T-cell (primary cell): ENCODE measurements at regions not wholly inside any gene's neighbourhood (a gene's known extent, or its start where the extent isn't known, plus 50 kb on each side); places are given as distances from the start of the nearest gene placed in this dataset.

Experiments used
- ATAC-seq, 4 experiments: fragments of 200-7000 bp in 3 of 4; fragments of 150-1000 bp in 1 of 4; cut with Tn5 transposase; replicated peaks in 1 of 4; 1 replicate in 3 of 4; 2 replicates in 1 of 4; pipeline ENCODE4 v1.10.0; 2021; ENCODE audit warnings: moderate library complexity in 3 of 4, mild to moderate bottlenecking in 2 of 4, moderate number of reproducible peaks in 1 of 4
- CTCF ChIA-PET, 2 donors: fragments of 300-600 bp; sonication (Branson Sonifier 250); formaldehyde crosslinking; loops; one replicate each; lab custom pipeline; 2022; ENCODE audit warnings: antibody characterized with exemption in 2 of 2; lab: Charles Lee
- POLR2A ChIA-PET, 2 donors: fragments of 300-600 bp; sonication (Branson Sonifier 250); formaldehyde crosslinking; loops; one replicate each; lab custom pipeline; 2022; ENCODE audit warnings: antibody characterized with exemption in 2 of 2; lab: Charles Lee
- DNase-seq, 35 experiments: peaks; one replicate each; pipeline versions ENCODE4 v3.0.0 to v3.0.0-alpha.2; 2013 to 2023
- H3K27ac ChIP-seq: one replicate; pipeline ENCODE4 v1.5.1; 2013; ENCODE audit warnings: low read length
- H3K27me3 ChIP-seq, 2 experiments: replicated peaks in 1 of 2; 1 replicate in 1 of 2; 2 replicates in 1 of 2; pipeline versions ENCODE4 v1.6.1 to v1.7.0; 2013; ENCODE audit warnings: low read length in 1 of 2, mixed read lengths in 1 of 2; ENCODE audit not compliant: control insufficient read depth in 2 of 2, insufficient read depth in 2 of 2; ENCODE audit errors: extremely low read depth in 1 of 2
- H3K36me3 ChIP-seq, 2 donors: 1 replicate in 1 of 2; 2 replicates in 1 of 2; pipeline versions ENCODE4 v1.6.1 to v1.7.0; 2013; ENCODE audit warnings: low read length in 1 of 2; ENCODE audit not compliant: control insufficient read depth in 2 of 2, insufficient read depth in 1 of 2; ENCODE audit errors: extremely low read depth in 1 of 2
- H3K4me1 ChIP-seq, 2 experiments: 1 replicate in 1 of 2; 2 replicates in 1 of 2; pipeline versions ENCODE4 v1.6.1 to v1.7.0; 2013; ENCODE audit warnings: low read length in 2 of 2, mixed read lengths in 1 of 2; ENCODE audit not compliant: insufficient read depth in 2 of 2, control insufficient read depth in 1 of 2; ENCODE audit errors: extremely low read depth in 1 of 2
- H3K4me3 ChIP-seq, 2 donors: 1 replicate in 1 of 2; 2 replicates in 1 of 2; pipeline versions ENCODE4 v1.5.1 to v1.7.0; 2013; ENCODE audit warnings: mild to moderate bottlenecking in 2 of 2, low read length in 1 of 2, moderate library complexity in 1 of 2; ENCODE audit not compliant: control insufficient read depth in 1 of 2; ENCODE audit errors: extremely low read depth in 1 of 2
- H3K9me3 ChIP-seq: 2 replicates; pipeline ENCODE4 v1.7.0; 2013
- H3K27ac Mint-ChIP-seq, 2 donors: one replicate each; pipeline ENCODE4 v1.8.0; 2020 to 2021; ENCODE audit warnings: mild to moderate bottlenecking in 2 of 2, mixed read lengths in 2 of 2
- H3K27me3 Mint-ChIP-seq, 2 donors: one replicate each; pipeline ENCODE4 v1.8.0; 2021 to 2022; ENCODE audit warnings: mixed read lengths in 2 of 2
- H3K36me3 Mint-ChIP-seq: one replicate; pipeline ENCODE4 v1.8.0; 2021; ENCODE audit warnings: mixed read lengths
- H3K4me1 Mint-ChIP-seq, 3 donors: one replicate each; pipeline ENCODE4 v1.8.0; 2020 to 2022; ENCODE audit warnings: mixed read lengths in 3 of 3, mild to moderate bottlenecking in 1 of 3
- H3K4me3 Mint-ChIP-seq, 3 donors: one replicate each; pipeline ENCODE4 v1.8.0; 2020 to 2022; ENCODE audit warnings: mild to moderate bottlenecking in 3 of 3, mixed read lengths in 3 of 3, moderate library complexity in 3 of 3
- H3K9me3 Mint-ChIP-seq, 3 donors: one replicate each; pipeline ENCODE4 v1.8.0; 2020 to 2022; ENCODE audit warnings: mixed read lengths in 3 of 3
- WGBS: methylation state at CpG from one replicate; pipeline ENCODE4 v1.1.5; 2013; ENCODE audit warnings: missing lambda C conversion rate; ENCODE audit not compliant: insufficient coverage; 5-methylcytosine and 5-hydroxymethylcytosine counted together

DNA sequence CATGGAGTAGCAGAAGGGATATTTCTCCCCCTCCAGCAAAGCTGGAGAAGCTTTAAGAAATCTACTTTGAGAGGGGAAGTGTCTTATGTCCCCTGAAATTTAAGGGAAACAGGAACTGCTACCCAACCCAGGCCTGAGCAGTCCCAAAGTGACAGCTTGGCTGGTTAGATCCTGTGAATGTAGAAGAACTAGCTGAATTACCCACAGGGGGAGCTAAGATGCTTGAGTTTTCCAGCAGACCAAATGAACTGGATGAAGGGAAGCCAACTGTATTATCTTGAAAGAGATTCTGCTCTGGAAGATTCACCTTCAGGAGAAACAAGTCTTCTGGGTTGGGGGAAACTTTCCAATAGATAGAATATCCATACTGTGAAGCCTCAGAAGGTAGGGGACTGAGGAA, 303.3 kb upstream of the MMS22L start:
- Histone ChIP-seq H3K4me3 (no peak overlapping the region), H3K9me3 (no peaks in the 10 kb centered on the region), H3K27me3 (no peaks in the 10 kb centered on the region), H3K36me3 (no peaks in the 10 kb centered on the region), H3K4me1 (no peaks in the 10 kb centered on the region), H3K27ac (no peak overlapping the region)
- POLR2A ChIA-PET = no interaction called here
- Mint-ChIP-seq H3K4me3 (no peak overlapping the region), H3K4me1 (no peaks in the 10 kb centered on the region), H3K27me3 (peaks cover 0 to 4% of the 10 kb centered on the region in 2 donors), H3K36me3 (no peaks in the 10 kb centered on the region), H3K9me3 (peaks cover 0 to 8% (median 3%) of the 10 kb centered on the region in 3 donors), H3K27ac (no peak overlapping the region)
- CTCF ChIA-PET = no interaction called here
- DNase-seq (no peak), ATAC-seq (no peak)

- no peaks in the 10 kb centered on the region for H3K4me1 Mint-ChIP-seq
- H3K4me1 ChIP-seq = no peaks in the 10 kb centered on the region
- ChIA-PET POLR2A (no interaction called here), CTCF (no interaction called here)
- H3K27ac Mint-ChIP-seq = no peak overlapping the region
- H3K4me3 Mint-ChIP-seq = no peak overlapping the region
- peaks cover 0 to 4% of the 10 kb centered on the region in 2 donors for H3K27me3 Mint-ChIP-seq
- H3K9me3 ChIP-seq = no peaks in the 10 kb centered on the region
- 22% methylated on average over 4 of the region's 6 CpGs for WGBS
- no peak overlapping the region for H3K4me3 ChIP-seq
- H3K9me3 Mint-ChIP-seq = peaks cover 0 to 5% (median 3%) of the 10 kb centered on the region in 3 donors
- no peaks in the 10 kb centered on the region for H3K36me3 Mint-ChIP-seq
- no peak for DNase-seq
- ATAC-seq = no peak
- H3K27ac ChIP-seq = no peak overlapping the region
- no peaks in the 10 kb centered on the region for H3K27me3 ChIP-seq
- H3K36me3 ChIP-seq = no peaks in the 10 kb centered on the region
Measured at GRCh38 chr6:97591955-97592354, 308.9 kb upstream of the MMS22L start.

- Mint-ChIP-seq H3K27me3 (no peaks in the 10 kb centered on the region), H3K27ac (no peak overlapping the region), H3K9me3 (peaks cover 0 to 5% (median 1%) of the 10 kb centered on the region in 3 donors), H3K36me3 (no peaks in the 10 kb centered on the region), H3K4me1 (no peaks in the 10 kb centered on the region), H3K4me3 (no peak overlapping the region)
- Histone ChIP-seq H3K4me1 (no peaks in the 10 kb centered on the region), H3K27ac (no peak overlapping the region), H3K27me3 (no peaks in the 10 kb centered on the region), H3K9me3 (no peaks in the 10 kb centered on the region), H3K4me3 (no peak overlapping the region), H3K36me3 (no peaks in the 10 kb centered on the region)
- ChIA-PET POLR2A (no interaction called here), CTCF (no interaction called here)
- no peak for ATAC-seq
- DNase-seq = no peak
- WGBS = no CpG with 5 or more reads among the region's 3 CpGs
Measured at GRCh38 chr6:97594844-97595243, 311.8 kb upstream of the MMS22L start.

GRCh38 chr6:97621111-97621510, 338.1 kb upstream of the MMS22L start:
- Mint-ChIP-seq H3K27me3 (no peaks in the 10 kb centered on the region), H3K4me3 (no peak overlapping the region), H3K9me3 (peaks cover 0 to 6% (median 4%) of the 10 kb centered on the region in 3 donors), H3K36me3 (no peaks in the 10 kb centered on the region), H3K4me1 (no peaks in the 10 kb centered on the region), H3K27ac (no peak overlapping the region)
- no peaks in the 10 kb centered on the region for H3K9me3 ChIP-seq
- H3K36me3 ChIP-seq = no peaks in the 10 kb centered on the region
- H3K4me1 ChIP-seq = no peaks in the 10 kb centered on the region
- no peak overlapping the region for H3K4me3 ChIP-seq
- POLR2A ChIA-PET = no interaction called here
- no peak overlapping the region for H3K27ac ChIP-seq
- H3K27me3 ChIP-seq = no peaks in the 10 kb centered on the region
- CTCF ChIA-PET = no interaction called here
- ATAC-seq (no peak), DNase-seq (no peak)

DNA sequence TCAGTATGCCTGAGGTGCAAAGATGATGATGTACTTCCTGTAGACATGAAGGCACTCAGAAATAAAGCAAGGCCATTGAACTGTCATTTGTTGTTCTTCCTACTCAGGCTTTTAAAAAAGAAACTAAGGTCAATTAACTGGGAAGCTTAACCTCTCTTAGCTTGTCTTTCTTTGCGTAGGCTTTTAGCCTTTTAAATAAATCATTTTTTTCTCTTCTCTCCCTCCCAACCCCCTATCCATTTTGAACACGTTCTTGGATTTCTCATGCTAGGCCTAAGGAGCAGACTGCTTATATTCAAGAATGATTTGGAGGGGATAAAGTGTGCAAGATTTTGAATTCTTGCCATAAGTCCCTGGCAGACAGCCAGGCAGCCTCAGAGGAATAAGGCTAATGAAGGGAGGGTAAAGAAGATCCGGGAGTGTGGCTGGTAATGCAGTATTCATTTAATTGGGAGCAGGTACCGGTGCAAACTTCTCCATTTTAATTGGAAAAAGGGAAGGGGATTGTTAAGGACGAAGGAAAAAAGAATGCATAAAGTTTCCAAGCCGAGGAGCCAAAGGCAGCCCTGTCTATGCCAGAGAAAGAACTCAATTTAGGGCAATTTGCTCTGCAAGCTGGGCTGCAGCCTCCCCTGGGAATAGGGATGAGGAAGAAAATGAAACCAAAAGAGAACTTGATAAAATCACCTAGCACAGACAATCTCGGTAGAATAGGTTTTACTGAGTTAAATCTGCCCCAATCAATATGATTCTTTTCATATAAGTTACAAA, 343.8 kb upstream of the MMS22L start:
- Mint-ChIP-seq H3K27me3 (no peaks in the 10 kb centered on the region), H3K27ac (no peak overlapping the region), H3K4me3 (no peak overlapping the region), H3K36me3 (no peaks in the 10 kb centered on the region), H3K4me1 (no peaks in the 10 kb centered on the region), H3K9me3 (peaks cover 0 to 6% (median 0%) of the 10 kb centered on the region in 3 donors)
- ChIA-PET POLR2A (no interaction called here), CTCF (no interaction called here)
- H3K4me1 ChIP-seq = no peaks in the 10 kb centered on the region
- no peak for DNase-seq
- H3K36me3 ChIP-seq = no peaks in the 10 kb centered on the region
- no peak overlapping the region for H3K27ac ChIP-seq
- H3K27me3 ChIP-seq = no peaks in the 10 kb centered on the region
- H3K9me3 ChIP-seq = no peaks in the 10 kb centered on the region
- H3K4me3 ChIP-seq = no peak overlapping the region
- ATAC-seq = no peak
- WGBS = 55% methylated on average over 4 of the region's 7 CpGs

DNA sequence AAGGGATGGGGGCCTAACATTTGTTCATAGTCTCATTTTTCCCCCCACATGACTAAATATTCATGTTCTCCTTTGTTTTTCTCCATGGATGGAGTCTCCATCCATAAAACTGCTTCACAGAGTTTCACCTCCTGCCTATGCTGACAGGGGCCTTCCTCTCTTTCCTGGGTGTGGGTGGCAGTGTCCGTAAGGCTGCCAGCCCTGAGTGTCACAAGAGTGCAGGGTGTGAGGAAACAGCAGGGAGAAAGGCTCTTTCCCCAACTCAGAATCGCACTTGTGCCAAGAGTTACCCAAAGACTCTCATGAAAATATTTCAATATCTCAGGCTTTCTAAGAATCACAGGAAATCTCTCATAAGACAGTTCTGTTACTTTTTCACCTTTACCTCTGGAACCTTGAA, 346.2 kb upstream of the MMS22L start:
- 80% methylated on average over 1 of the region's 2 CpGs for WGBS
- no peaks in the 10 kb centered on the region for H3K27me3 ChIP-seq
- H3K27ac ChIP-seq = no peak overlapping the region

GRCh38 chr6:97630604-97631003, 347.6 kb upstream of the MMS22L start:
- Mint-ChIP-seq H3K27me3 (no peaks in the 10 kb centered on the region), H3K9me3 (peaks cover 0 to 2% (median 0%) of the 10 kb centered on the region in 3 donors), H3K4me1 (no peaks in the 10 kb centered on the region), H3K36me3 (no peaks in the 10 kb centered on the region), H3K4me3 (no peak overlapping the region), H3K27ac (no peak overlapping the region)
- ChIA-PET CTCF (no interaction called here), POLR2A (no interaction called here)
- no peaks in the 10 kb centered on the region for H3K36me3 ChIP-seq
- H3K4me3 ChIP-seq = no peak overlapping the region
- ATAC-seq = no peak
- H3K9me3 ChIP-seq = no peaks in the 10 kb centered on the region
- no peaks in the 10 kb centered on the region for H3K27me3 ChIP-seq
- no peak overlapping the region for H3K27ac ChIP-seq
- DNase-seq = no peak
- no CpG with 5 or more reads among the region's 1 CpG for WGBS
- no peaks in the 10 kb centered on the region for H3K4me1 ChIP-seq

More for the DNA sequence above, 346.2 kb upstream of the MMS22L start:
- H3K27ac Mint-ChIP-seq = no peak overlapping the region
- Histone ChIP-seq H3K4me1 (no peaks in the 10 kb centered on the region), H3K36me3 (no peaks in the 10 kb centered on the region), H3K4me3 (no peak overlapping the region), H3K9me3 (no peaks in the 10 kb centered on the region)
- H3K27me3 Mint-ChIP-seq = no peaks in the 10 kb centered on the region
- POLR2A ChIA-PET = no interaction called here
- peaks cover 0 to under 1% (median 0%) of the 10 kb centered on the region in 3 donors for H3K9me3 Mint-ChIP-seq
- ATAC-seq = no peak
- CTCF ChIA-PET = no interaction called here
- no peak overlapping the region for H3K4me3 Mint-ChIP-seq
- H3K36me3 Mint-ChIP-seq = no peaks in the 10 kb centered on the region
- DNase-seq = no peak
- no peaks in the 10 kb centered on the region for H3K4me1 Mint-ChIP-seq
